ENCODE measurements at regions not wholly inside any gene's neighbourhood (a gene's known extent, or its start where the extent isn't known, plus 50 kb on each side); places are given as distances from the start of the nearest gene placed in this dataset.
"Not testable (repeated sequence)": the region's sequence is repeated elsewhere in the genome, so short reads cannot be mapped to it uniquely, and the experiment has no call there.

- TF ChIP-seq POLR2A, CTCF (IDR thresholded peaks at IDR 0.05): not testable (repeated sequence)
These were observed 1209.9 kb upstream of the GOT2 start for GRCh38 chr16:59944041-59944440.
